ENCODE measurements at regions not wholly inside any gene's neighbourhood (a gene's known extent, or its start where the extent isn't known, plus 50 kb on each side); places are given as distances from the start of the nearest gene placed in this dataset.

- TF ChIP-seq CTCF (IDR thresholded peaks at IDR 0.05; ENCODE audit: extremely low read depth in 1 of 2, insufficient read depth in 1 of 2, low read depth in 1 of 2, low read length in 2 of 2) = no peak
- no peak for TF ChIP-seq MAX (IDR thresholded peaks at IDR 0.05; ENCODE audit: insufficient read depth, insufficient read length)
- TF ChIP-seq EZH2 (IDR thresholded peaks at IDR 0.05; ENCODE audit: borderline replicate concordance, low read depth, low read length, severe bottlenecking) = no peak
- no peak for TF ChIP-seq JUN (IDR thresholded peaks at IDR 0.05; ENCODE audit: borderline replicate concordance, insufficient read depth, insufficient read length, low read depth)
These were observed 1806.4 kb upstream of the CELF4 start for GRCh38 chr18:39371996-39372395.

Measured in endothelial cell of umbilical vein (primary cell).